H1 (cell line): ENCODE measurements at regions not wholly inside any gene's neighbourhood (a gene's known extent, or its start where the extent isn't known, plus 50 kb on each side); places are given as distances from the start of the nearest gene placed in this dataset.

ENCODE experiments used
- CTCF ChIA-PET: fragments of 300-600 bp; sonication (Branson Sonifier 250); formaldehyde crosslinking; loops from one replicate; lab custom pipeline; 2021; ENCODE audit not compliant: partially characterized antibody; lab: Charles Lee
- POLR2A ChIA-PET: fragments of 300-600 bp; sonication (Branson Sonifier 250); formaldehyde crosslinking; loops from one replicate; lab custom pipeline; 2021; ENCODE audit warnings: inconsistent platforms; ENCODE audit not compliant: partially characterized antibody; lab: Charles Lee
- DNase-seq, 2 experiments: peaks; one replicate each; pipeline versions ENCODE4 v3.0.0 to v3.0.0-alpha.2; 2010 to 2022; ENCODE audit warnings: low spot score in 2 of 2, low read depth in 1 of 2, mixed read lengths in 1 of 2
- FAIRE-seq: peaks from 2 replicates; lab custom pipeline; 2011; peaks lifted over from hg19 to GRCh38; lab: Jason Lieb, UNC
- H2AFZ ChIP-seq: 2 replicates; pipeline ENCODE4 v1.8.1; 2012; ENCODE audit warnings: low read length, inconsistent platforms
- H2AK5ac ChIP-seq: 2 replicates; pipeline ENCODE4 v1.6.1; 2013; ENCODE audit warnings: low read depth, low read length
- H2BK120ac ChIP-seq: replicated peaks from 2 replicates; pipeline ENCODE3; 2013; ENCODE audit warnings: low read depth, low read length, inconsistent platforms
- H2BK12ac ChIP-seq: 2 replicates; pipeline ENCODE4 v1.6.1; 2013; ENCODE audit warnings: low read depth, low read length
- H2BK15ac ChIP-seq: 2 replicates; pipeline ENCODE4 v1.6.1; 2013; ENCODE audit warnings: low read length
- H2BK20ac ChIP-seq: 2 replicates; pipeline ENCODE4 v1.6.1; 2013; ENCODE audit warnings: low read length
- H2BK5ac ChIP-seq: 2 replicates; pipeline ENCODE4 v1.6.1; 2013; ENCODE audit warnings: low read depth, low read length
- H3K14ac ChIP-seq: 2 replicates; pipeline ENCODE4 v1.6.1; 2013; ENCODE audit warnings: inconsistent platforms; ENCODE audit not compliant: insufficient read length
- H3K18ac ChIP-seq: 2 replicates; pipeline ENCODE4 v1.6.1; 2013; ENCODE audit warnings: low read length; ENCODE audit errors: extremely low read depth
- H3K23ac ChIP-seq: 2 replicates; pipeline ENCODE4 v1.6.1; 2013; ENCODE audit warnings: inconsistent platforms; ENCODE audit not compliant: insufficient read length
- H3K23me2 ChIP-seq: 2 replicates; pipeline ENCODE4 v1.6.1; 2013; ENCODE audit warnings: low read depth, low read length
- H3K27ac ChIP-seq: 2 replicates; pipeline ENCODE4 v1.6.1; 2011; ENCODE audit warnings: low read depth, low read length, inconsistent platforms
- H3K27me3 ChIP-seq, 4 experiments: replicated peaks in 1 of 4; 1 replicate in 1 of 4; 2 replicates in 3 of 4; pipeline versions ENCODE4 v1.6.1 to v1.8.1; 2011 to 2013; ENCODE audit warnings: low read length in 3 of 4, mild to moderate bottlenecking in 3 of 4, inconsistent platforms in 2 of 4, mixed read lengths in 2 of 4, moderate library complexity in 1 of 4; ENCODE audit not compliant: control insufficient read depth in 3 of 4, insufficient read depth in 3 of 4; ENCODE audit errors: extremely low read depth in 1 of 4
- H3K36me3 ChIP-seq, 4 experiments: 2 replicates each; pipeline versions ENCODE4 v1.6.1 to v1.8.1; 2011 to 2013; ENCODE audit warnings: mild to moderate bottlenecking in 4 of 4, low read length in 3 of 4, moderate library complexity in 2 of 4, control low read depth in 1 of 4, inconsistent platforms in 1 of 4; ENCODE audit not compliant: insufficient read depth in 4 of 4, control insufficient read depth in 2 of 4
- H3K4ac ChIP-seq: replicated peaks from 2 replicates; pipeline ENCODE3; 2013; ENCODE audit warnings: low read length, low read depth, mixed read lengths, inconsistent platforms; ENCODE audit not compliant: insufficient read length
- H3K4me1 ChIP-seq, 4 experiments: replicated peaks in 1 of 4; 1 replicate in 1 of 4; 2 replicates in 3 of 4; pipeline versions ENCODE4 v1.6.1 to v1.8.1; 2011 to 2013; ENCODE audit warnings: low read length in 3 of 4, inconsistent platforms in 2 of 4, mixed read lengths in 1 of 4; ENCODE audit not compliant: insufficient read depth in 4 of 4, control insufficient read depth in 3 of 4
- H3K4me2 ChIP-seq, 2 experiments: 2 replicates each; pipeline versions ENCODE4 v1.6.1 to v1.8.1; 2011 to 2013; ENCODE audit warnings: low read depth in 2 of 2, low read length in 2 of 2, control low read depth in 1 of 2, inconsistent platforms in 1 of 2, mild to moderate bottlenecking in 1 of 2; ENCODE audit not compliant: insufficient read depth in 1 of 2
- H3K4me3 ChIP-seq, 4 experiments: fragments of 200-600, 300-600 bp in 1 of 4; sonication (generic), shearing (Covaris generic), sonication (Bioruptor Twin) in 1 of 4; 2 replicates each; pipeline versions ENCODE4 v1.5.1 to v1.8.1; 2011 to 2016; ENCODE audit warnings: low read length in 4 of 4, low read depth in 3 of 4, control low read depth in 2 of 4, inconsistent platforms in 2 of 4, mild to moderate bottlenecking in 2 of 4, mixed read lengths in 1 of 4, moderate library complexity in 1 of 4; ENCODE audit not compliant: insufficient read depth in 2 of 4; ENCODE audit errors: extremely low read depth in 1 of 4
- H3K56ac ChIP-seq: replicated peaks from 2 replicates; pipeline ENCODE3; 2013; ENCODE audit warnings: low read depth, mild to moderate bottlenecking, mixed read lengths, low read length, inconsistent platforms; ENCODE audit not compliant: insufficient read length
- H3K79me1 ChIP-seq: 2 replicates; pipeline ENCODE4 v1.6.1; 2013; ENCODE audit warnings: low read depth, low read length, control low read depth
- H3K79me2 ChIP-seq, 2 experiments: 2 replicates each; pipeline versions ENCODE4 v1.6.1 to v1.8.1; 2012 to 2013; ENCODE audit warnings: low read length in 2 of 2, mild to moderate bottlenecking in 2 of 2, inconsistent platforms in 1 of 2; ENCODE audit not compliant: insufficient read depth in 2 of 2, control insufficient read depth in 1 of 2
- H3K9ac ChIP-seq, 4 experiments: replicated peaks in 1 of 4; 1 replicate in 1 of 4; 2 replicates in 3 of 4; pipeline versions ENCODE4 v1.6.1 to v1.8.1; 2011 to 2013; ENCODE audit warnings: low read depth in 3 of 4, low read length in 3 of 4, control low read depth in 2 of 4, mild to moderate bottlenecking in 2 of 4, moderate library complexity in 2 of 4, inconsistent platforms in 1 of 4; ENCODE audit errors: extremely low read depth in 1 of 4
- H3K9me3 ChIP-seq, 2 experiments: 2 replicates each; pipeline versions ENCODE4 v1.6.1 to v1.8.1; 2012 to 2013; ENCODE audit warnings: mild to moderate bottlenecking in 2 of 2, moderate library complexity in 2 of 2, control low read depth in 1 of 2, inconsistent platforms in 1 of 2, low read depth in 1 of 2, low read length in 1 of 2, mixed read lengths in 1 of 2; ENCODE audit not compliant: insufficient read depth in 2 of 2
- H4K20me1 ChIP-seq, 2 experiments: replicated peaks in 1 of 2; 2 replicates each; pipeline versions ENCODE3 to v1.8.1; 2011 to 2013; ENCODE audit warnings: inconsistent platforms in 2 of 2, low read length in 2 of 2, mild to moderate bottlenecking in 1 of 2; ENCODE audit not compliant: insufficient read depth in 2 of 2, control insufficient read depth in 1 of 2
- H4K5ac ChIP-seq: 2 replicates; pipeline ENCODE4 v1.6.1; 2013; ENCODE audit warnings: low read length, low read depth, mixed read lengths, inconsistent platforms; ENCODE audit not compliant: insufficient read length
- H4K8ac ChIP-seq: 2 replicates; pipeline ENCODE4 v1.8.0; 2013; ENCODE audit warnings: mild to moderate bottlenecking, moderate library complexity, low read length, inconsistent platforms; ENCODE audit not compliant: insufficient read depth; ENCODE audit errors: extremely low read depth
- H4K91ac ChIP-seq: replicated peaks from 2 replicates; pipeline ENCODE3; 2013; ENCODE audit warnings: low read length, mixed read lengths, inconsistent platforms; ENCODE audit not compliant: insufficient read length
- CTBP2 ChIP-seq: IDR thresholded peaks from 2 replicates; pipeline ENCODE4 v1.7.0; 2011; ENCODE audit warnings: borderline replicate concordance, mild to moderate bottlenecking, moderate library complexity, mixed read lengths, low read length; ENCODE audit not compliant: insufficient read depth, insufficient read length
- POU5F1 ChIP-seq: IDR thresholded peaks from 2 replicates; pipeline ENCODE4 v1.6.1; 2011; ENCODE audit warnings: low read depth, mild to moderate bottlenecking, low read length, moderate library complexity
- TEAD4 ChIP-seq: IDR thresholded peaks from 2 replicates; pipeline ENCODE4 v1.6.1; 2012; ENCODE audit warnings: low read depth, low read length, inconsistent platforms, mixed read lengths
- WGBS, 2 experiments: shearing (Covaris generic) in 1 of 2; methylation state at CpG; one replicate each; pipeline versions ENCODE4 v1.1.6 to v1.1.7; 2013 to 2015; ENCODE audit warnings: low lambda C conversion rate in 2 of 2, mixed read lengths in 2 of 2, inconsistent platforms in 1 of 2, low coverage in 1 of 2, missing lambda C conversion rate in 1 of 2; ENCODE audit not compliant: insufficient replicate concordance in 2 of 2, insufficient coverage in 1 of 2, insufficient read length in 1 of 2; ENCODE audit errors: extremely low coverage in 1 of 2, missing lambda C conversion rate in 1 of 2; 5-methylcytosine and 5-hydroxymethylcytosine counted together
- TF ChIP-seq, protein P1 (sequence below), 3 experiments: IDR thresholded peaks; 1 replicate in 2 of 3; 2 replicates in 1 of 3; pipeline versions ENCODE4 v1.5.1 to v1.6.1; 2011; ENCODE audit warnings: low read length in 3 of 3, mild to moderate bottlenecking in 3 of 3, inconsistent platforms in 2 of 3, low read depth in 1 of 3, moderate library complexity in 1 of 3; ENCODE audit not compliant: insufficient read depth in 1 of 3; ENCODE audit errors: control extremely low read depth in 1 of 3

DNA sequence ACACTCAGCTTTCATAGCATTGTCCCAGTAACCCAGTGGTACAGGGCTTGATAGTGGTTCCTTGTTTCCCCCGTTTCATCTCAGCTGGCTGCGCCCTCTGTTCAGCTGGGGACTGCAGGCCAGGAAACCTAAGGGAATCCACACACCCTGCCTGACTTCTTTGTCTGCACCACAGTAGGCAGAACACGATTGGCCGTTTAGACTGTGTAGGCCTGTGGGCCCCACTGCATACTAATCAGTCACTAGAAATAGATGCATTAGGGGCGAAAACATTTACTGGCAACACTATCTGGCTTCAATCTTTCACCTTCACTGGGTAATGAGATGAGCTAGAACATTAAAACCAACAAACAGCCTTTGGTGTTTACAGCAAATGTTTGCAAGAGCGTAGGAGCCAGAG lies 512.7 kb upstream of the BRINP1 start:
- Histone ChIP-seq H3K27ac (no peak overlapping the region), H3K36me3 (no peaks in the 10 kb centered on the region), H4K8ac (no peak overlapping the region), H3K79me2 (no peaks in the 10 kb centered on the region), H4K5ac (no peak overlapping the region), H3K4me3 (no peak overlapping the region), H3K14ac (no peak overlapping the region), H4K20me1 (no peaks in the 10 kb centered on the region), H4K91ac (no peak overlapping the region), H2BK12ac (no peak overlapping the region), H2BK20ac (no peak overlapping the region), H3K27me3 (no peaks in the 10 kb centered on the region), H3K4me2 (no peak overlapping the region), H3K9ac (no peak overlapping the region), H3K56ac (no peak overlapping the region), H3K4me1 (peaks cover 2 to 4% (median 3%) of the 10 kb centered on the region in 4 experiments; a peak in 6 of 7 replicates), H2BK15ac (no peak overlapping the region), H3K4ac (no peak overlapping the region), H2AFZ (no peak overlapping the region), H3K23ac (no peak overlapping the region), H2BK120ac (no peak overlapping the region), H3K79me1 (no peaks in the 10 kb centered on the region), H2AK5ac (no peak overlapping the region), H3K9me3 (no peaks in the 10 kb centered on the region), H3K18ac (no peak overlapping the region), H3K23me2 (no peaks in the 10 kb centered on the region), H2BK5ac (no peak overlapping the region)
- FAIRE-seq = no peak
- POLR2A ChIA-PET = interaction anchor here (1.8 kb wide), 1 partner anchor 14 kb away, joined by 3 read pairs; no protein-coding TSS in a partner anchor
- CTCF ChIA-PET = interaction anchor here (0.8 to 1.3 kb wide), 3 partner anchors 29 to 326 kb away, joined by 3 read pairs; no protein-coding TSS in a partner anchor
- 95% methylated on average over 6 of the region's 6 CpGs; no CpG with 5 or more reads in 1 of the 2 experiments for WGBS, 2 experiments
- TF ChIP-seq TEAD4 = no peak
- TF ChIP-seq, protein P1, sequence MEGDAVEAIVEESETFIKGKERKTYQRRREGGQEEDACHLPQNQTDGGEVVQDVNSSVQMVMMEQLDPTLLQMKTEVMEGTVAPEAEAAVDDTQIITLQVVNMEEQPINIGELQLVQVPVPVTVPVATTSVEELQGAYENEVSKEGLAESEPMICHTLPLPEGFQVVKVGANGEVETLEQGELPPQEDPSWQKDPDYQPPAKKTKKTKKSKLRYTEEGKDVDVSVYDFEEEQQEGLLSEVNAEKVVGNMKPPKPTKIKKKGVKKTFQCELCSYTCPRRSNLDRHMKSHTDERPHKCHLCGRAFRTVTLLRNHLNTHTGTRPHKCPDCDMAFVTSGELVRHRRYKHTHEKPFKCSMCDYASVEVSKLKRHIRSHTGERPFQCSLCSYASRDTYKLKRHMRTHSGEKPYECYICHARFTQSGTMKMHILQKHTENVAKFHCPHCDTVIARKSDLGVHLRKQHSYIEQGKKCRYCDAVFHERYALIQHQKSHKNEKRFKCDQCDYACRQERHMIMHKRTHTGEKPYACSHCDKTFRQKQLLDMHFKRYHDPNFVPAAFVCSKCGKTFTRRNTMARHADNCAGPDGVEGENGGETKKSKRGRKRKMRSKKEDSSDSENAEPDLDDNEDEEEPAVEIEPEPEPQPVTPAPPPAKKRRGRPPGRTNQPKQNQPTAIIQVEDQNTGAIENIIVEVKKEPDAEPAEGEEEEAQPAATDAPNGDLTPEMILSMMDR (IDR thresholded peaks at IDR 0.05; ENCODE audit: control extremely low read depth in 1 of 3, insufficient read depth in 1 of 3, low read depth in 1 of 3, low read length in 3 of 3) = no peak
- TF ChIP-seq POU5F1 = no peak
- no peak for TF ChIP-seq CTBP2
- DNase-seq = no peak
